GM12801 (cell line): ENCODE measurements at regions not wholly inside any gene's neighbourhood (a gene's known extent, or its start where the extent isn't known, plus 50 kb on each side); places are given as distances from the start of the nearest gene placed in this dataset.

Experiments used
- CTCF ChIP-seq: IDR thresholded peaks from one replicate; pipeline ENCODE4 v1.5.1; 2011; ENCODE audit warnings: control low read depth; ENCODE audit not compliant: insufficient read length; ENCODE audit errors: extremely low read depth

GRCh38 chr1:221868593-221869303, 126.9 kb upstream of the DUSP10 start:
- no peak for TF ChIP-seq CTCF

- TF ChIP-seq CTCF: no peak
These were observed 125.1 kb upstream of the DUSP10 start for GRCh38 chr1:221867003-221867402.

- TF ChIP-seq CTCF: no peak
These were observed 123.9 kb upstream of the DUSP10 start for GRCh38 chr1:221865808-221866207.

- TF ChIP-seq CTCF: no peak
These were observed 121.7 kb upstream of the DUSP10 start for GRCh38 chr1:221863635-221864034.

GRCh38 chr1:221862971-221863370, 121.1 kb upstream of the DUSP10 start:
- no peak for TF ChIP-seq CTCF

DNA sequence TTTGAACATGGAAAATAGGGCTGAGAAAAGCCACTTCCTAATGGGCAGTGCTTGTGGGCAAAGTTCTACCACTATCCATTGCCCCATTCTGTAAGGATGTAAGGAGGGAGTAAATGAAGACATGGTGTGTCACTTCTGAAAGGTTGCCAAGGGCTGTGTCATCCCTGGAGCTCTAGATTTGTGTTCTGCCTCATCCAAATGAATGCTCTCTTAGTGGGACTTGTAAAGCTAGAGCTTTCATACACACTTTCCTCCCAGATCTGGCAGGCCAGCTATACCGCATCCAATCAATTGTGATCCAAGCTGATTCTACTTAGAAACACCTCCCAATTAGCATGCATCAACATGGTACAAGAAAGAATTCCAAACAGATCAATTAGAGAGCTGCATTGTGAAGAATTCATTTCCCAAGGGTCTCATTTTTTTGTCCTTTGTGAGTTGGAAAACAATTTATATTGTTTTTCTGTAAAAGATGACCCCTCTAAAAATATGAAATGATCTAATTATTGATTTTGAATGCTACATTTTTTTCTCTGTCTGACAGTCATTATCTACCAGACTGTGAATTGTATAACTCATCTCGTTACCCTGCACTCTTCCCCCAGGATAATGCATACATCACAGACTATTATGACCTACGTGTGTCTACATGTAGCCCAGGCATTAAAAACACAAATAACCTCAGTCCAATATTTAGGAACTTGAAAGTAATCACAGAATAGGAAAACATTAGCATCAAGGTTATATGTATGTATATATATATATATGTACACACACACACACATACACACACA, 117.1 kb upstream of the DUSP10 start:
- TF ChIP-seq CTCF: no peak

DNA sequence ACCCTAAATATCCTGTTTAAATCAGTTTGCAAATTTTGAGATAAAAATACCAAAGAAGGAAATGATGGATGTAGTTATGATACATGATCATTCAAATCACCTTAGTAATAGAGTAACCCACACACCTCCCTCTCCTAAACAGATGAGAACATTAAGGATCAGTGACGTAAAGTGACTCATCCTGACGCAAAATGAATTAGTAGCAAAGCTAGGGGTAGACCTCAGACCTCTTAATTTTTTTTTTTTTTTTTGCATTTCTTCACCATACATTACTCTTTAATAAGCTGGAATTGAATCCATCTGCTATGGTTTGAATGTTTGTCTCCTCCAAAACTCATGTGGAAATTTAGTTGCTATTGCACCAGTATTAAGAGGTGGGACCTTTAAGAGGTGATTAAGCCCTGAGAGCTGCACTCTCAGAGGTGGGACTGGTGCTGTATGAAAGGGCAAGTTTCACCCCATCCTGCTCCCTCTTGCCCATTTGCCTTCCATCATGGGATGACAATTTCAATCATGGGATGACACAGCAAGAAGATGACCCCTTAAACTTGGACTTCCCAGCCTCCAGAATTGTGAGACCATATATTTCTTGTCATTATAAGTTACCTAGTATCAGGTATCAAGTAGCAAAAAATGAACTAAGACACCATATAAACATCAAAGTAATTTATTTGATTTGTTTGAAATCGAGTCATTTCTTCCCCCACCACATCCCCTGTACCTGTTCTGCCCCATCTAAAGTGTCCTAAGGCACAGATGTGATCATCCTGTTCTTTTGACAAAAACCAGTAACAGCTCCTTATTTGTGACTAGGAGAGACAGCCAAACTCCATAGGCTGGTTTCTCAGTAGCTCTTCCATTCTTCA, 114.6 kb upstream of the DUSP10 start:
- TF ChIP-seq CTCF: no peak
